ENCODE measurements at regions not wholly inside any gene's neighbourhood (a gene's known extent, or its start where the extent isn't known, plus 50 kb on each side); places are given as distances from the start of the nearest gene placed in this dataset.
A peak's percentile ranks its signal among the peaks of the same experiment; 100 is the strongest.

- DNase-seq (ENCODE audit: missing footprints) = no peak
- intact Hi-C loops (cut with DNase I) = loop anchor here (2.0 kb wide), 1 partner anchor 372 kb away; no protein-coding TSS in a partner anchor
- no peak for ATAC-seq
These were observed 213.7 kb upstream of the PLSCR5 start for GRCh38 chr3:146818866-146819265.

- DNase-seq (ENCODE audit: missing footprints) = no peak
- no peak for ATAC-seq
- intact Hi-C loops (cut with DNase I) = loop anchor here (2.0 kb wide), 1 partner anchor 372 kb away; no protein-coding TSS in a partner anchor
These were observed 213.2 kb upstream of the PLSCR5 start for GRCh38 chr3:146818301-146818700.

- intact Hi-C loops (cut with DNase I) = loop anchor here (2.0 kb wide), 1 partner anchor 373 kb away; no protein-coding TSS in a partner anchor
- no peak for ATAC-seq
- DNase-seq (ENCODE audit: missing footprints) = no peak
These were observed 212.6 kb upstream of the PLSCR5 start for GRCh38 chr3:146817704-146818103.

GRCh38 chr3:146814601-146815315 is 209.6 kb upstream of the PLSCR5 start:
- no peak for ATAC-seq
- DNase-seq (ENCODE audit: missing footprints) = no peak
- intact Hi-C loops (cut with DNase I) = no loop called here

- intact Hi-C loops (cut with DNase I) = no loop called here
- ATAC-seq (no peak), DNase-seq (ENCODE audit: missing footprints) (no peak)
These were observed 208.3 kb upstream of the PLSCR5 start for GRCh38 chr3:146813496-146813895.

- no peak for ATAC-seq
- intact Hi-C loops (cut with DNase I) = no loop called here
These were observed 198.6 kb upstream of the PLSCR5 start for GRCh38 chr3:146803745-146804144.

GRCh38 chr3:146801492-146801891 is 196.3 kb upstream of the PLSCR5 start:
- DNase-seq (ENCODE audit: missing footprints) (no peak), ATAC-seq (no peak)
- intact Hi-C loops (cut with DNase I) = no loop called here

More at GRCh38 chr3:146803745-146804144, 198.6 kb upstream of the PLSCR5 start:
- DNase-seq (ENCODE audit: missing footprints) = no peak

GRCh38 chr3:146800484-146800883 is 195.3 kb upstream of the PLSCR5 start:
- DNase-seq (ENCODE audit: missing footprints) (no peak), ATAC-seq (no peak)
- intact Hi-C loops (cut with DNase I) = no loop called here

- intact Hi-C loops (cut with DNase I) = no loop called here
- DNase-seq (ENCODE audit: missing footprints) (no peak), ATAC-seq (no peak)
These were observed 190.9 kb upstream of the PLSCR5 start for GRCh38 chr3:146796078-146796477.

- intact Hi-C loops (cut with DNase I) = no loop called here
- no peak for DNase-seq (ENCODE audit: missing footprints)
- ATAC-seq = no peak
These were observed 178.3 kb upstream of the PLSCR5 start for GRCh38 chr3:146783446-146783845.

GRCh38 chr3:146781606-146782005 is 176.5 kb upstream of the PLSCR5 start:
- ATAC-seq (no peak), DNase-seq (ENCODE audit: missing footprints) (no peak)
- intact Hi-C loops (cut with DNase I) = no loop called here

- intact Hi-C loops (cut with DNase I) = no loop called here
- DNase-seq (ENCODE audit: missing footprints) (no peak), ATAC-seq (no peak)
These were observed 175.9 kb upstream of the PLSCR5 start for GRCh38 chr3:146781059-146781458.

GRCh38 chr3:146780251-146780650 is 175.1 kb upstream of the PLSCR5 start:
- intact Hi-C loops (cut with DNase I) = no loop called here
- ATAC-seq (no peak), DNase-seq (ENCODE audit: missing footprints) (no peak)

- ATAC-seq (no peak), DNase-seq (ENCODE audit: missing footprints) (no peak)
- intact Hi-C loops (cut with DNase I) = no loop called here
These were observed 172.8 kb upstream of the PLSCR5 start for GRCh38 chr3:146777941-146778340.

- intact Hi-C loops (cut with DNase I) = no loop called here
- ATAC-seq (no peak), DNase-seq (ENCODE audit: missing footprints) (no peak)
These were observed 167.1 kb upstream of the PLSCR5 start for GRCh38 chr3:146772211-146772743.

- ATAC-seq (no peak), DNase-seq (ENCODE audit: missing footprints) (no peak)
- intact Hi-C loops (cut with DNase I) = no loop called here
These were observed 165.7 kb upstream of the PLSCR5 start for GRCh38 chr3:146770881-146771280.

GRCh38 chr3:146770301-146770700 is 165.2 kb upstream of the PLSCR5 start:
- intact Hi-C loops (cut with DNase I) = no loop called here
- DNase-seq (ENCODE audit: missing footprints) (no peak), ATAC-seq (no peak)

GRCh38 chr3:146757759-146758158 is 152.6 kb upstream of the PLSCR5 start:
- ATAC-seq = no peak
- no peak for DNase-seq (ENCODE audit: missing footprints)
- intact Hi-C loops (cut with DNase I) = no loop called here

GRCh38 chr3:146750196-146750595 is 145.1 kb upstream of the PLSCR5 start:
- intact Hi-C loops (cut with DNase I) = loop anchor here (5.0 kb wide), 1 partner anchor 442 kb away; no protein-coding TSS in a partner anchor
- DNase-seq (ENCODE audit: missing footprints) = no peak
- ATAC-seq = peak; percentile 52

- no peak for ATAC-seq
- no peak for DNase-seq (ENCODE audit: missing footprints)
- intact Hi-C loops (cut with DNase I) = no loop called here
These were observed 142.8 kb upstream of the PLSCR5 start for GRCh38 chr3:146747928-146748327.

GRCh38 chr3:146747051-146747450 is 141.9 kb upstream of the PLSCR5 start:
- intact Hi-C loops (cut with DNase I) = no loop called here
- no peak for ATAC-seq

More at GRCh38 chr3:146747051-146747450, 141.9 kb upstream of the PLSCR5 start:
- no peak for DNase-seq (ENCODE audit: missing footprints)
